ENCODE measurements at regions not wholly inside any gene's neighbourhood (a gene's known extent, or its start where the extent isn't known, plus 50 kb on each side); places are given as distances from the start of the nearest gene placed in this dataset.

DNA sequence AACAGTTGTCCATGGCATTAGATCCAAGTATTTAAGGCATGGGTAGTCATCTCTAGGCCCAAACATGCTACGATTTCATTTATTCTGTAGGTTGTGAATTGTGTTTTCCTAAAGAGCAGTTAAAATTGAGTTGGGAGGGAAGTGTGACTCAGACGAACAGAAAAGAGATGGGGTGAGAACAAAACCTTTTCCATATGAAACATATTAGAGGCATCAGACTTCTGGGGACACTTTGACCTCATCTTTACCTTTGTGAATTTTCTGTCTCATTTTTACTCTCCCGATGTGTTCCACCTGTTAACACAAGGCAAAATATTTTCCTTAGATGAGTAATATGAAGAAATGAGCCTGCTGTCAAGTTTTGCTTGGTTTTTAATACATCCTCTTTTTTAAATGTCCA, 181.3 kb downstream of the ESM1 start:
- TF ChIP-seq, protein P1, sequence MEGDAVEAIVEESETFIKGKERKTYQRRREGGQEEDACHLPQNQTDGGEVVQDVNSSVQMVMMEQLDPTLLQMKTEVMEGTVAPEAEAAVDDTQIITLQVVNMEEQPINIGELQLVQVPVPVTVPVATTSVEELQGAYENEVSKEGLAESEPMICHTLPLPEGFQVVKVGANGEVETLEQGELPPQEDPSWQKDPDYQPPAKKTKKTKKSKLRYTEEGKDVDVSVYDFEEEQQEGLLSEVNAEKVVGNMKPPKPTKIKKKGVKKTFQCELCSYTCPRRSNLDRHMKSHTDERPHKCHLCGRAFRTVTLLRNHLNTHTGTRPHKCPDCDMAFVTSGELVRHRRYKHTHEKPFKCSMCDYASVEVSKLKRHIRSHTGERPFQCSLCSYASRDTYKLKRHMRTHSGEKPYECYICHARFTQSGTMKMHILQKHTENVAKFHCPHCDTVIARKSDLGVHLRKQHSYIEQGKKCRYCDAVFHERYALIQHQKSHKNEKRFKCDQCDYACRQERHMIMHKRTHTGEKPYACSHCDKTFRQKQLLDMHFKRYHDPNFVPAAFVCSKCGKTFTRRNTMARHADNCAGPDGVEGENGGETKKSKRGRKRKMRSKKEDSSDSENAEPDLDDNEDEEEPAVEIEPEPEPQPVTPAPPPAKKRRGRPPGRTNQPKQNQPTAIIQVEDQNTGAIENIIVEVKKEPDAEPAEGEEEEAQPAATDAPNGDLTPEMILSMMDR (IDR thresholded peaks at IDR 0.05): no peak
- TF ChIP-seq POLR2A (IDR thresholded peaks at IDR 0.05): no peak

All from Peyer's patch (tissue), 4 donors.